ENCODE measurements at regions not wholly inside any gene's neighbourhood (a gene's known extent, or its start where the extent isn't known, plus 50 kb on each side); places are given as distances from the start of the nearest gene placed in this dataset.

DNA sequence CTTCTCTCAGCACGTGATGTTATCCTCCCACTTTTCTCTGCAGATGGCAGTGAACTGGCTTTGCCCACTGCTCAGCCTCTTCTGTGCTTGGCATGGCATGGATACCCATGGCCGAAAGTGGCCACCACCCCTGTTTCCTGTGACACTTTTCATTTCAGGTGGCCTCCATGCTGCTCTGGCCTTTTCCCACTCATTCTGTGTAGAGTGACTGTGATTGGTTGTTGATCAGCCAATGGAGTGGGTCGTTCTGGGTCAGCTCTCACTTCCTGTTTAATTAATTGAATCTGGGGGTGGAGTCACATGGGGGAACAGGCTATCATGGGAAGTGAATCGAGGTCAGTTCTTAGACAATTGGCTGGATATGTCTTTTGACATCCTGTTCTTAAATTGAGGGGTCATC is 350.1 kb upstream of the EEF2KMT start:
- Histone ChIP-seq H3K36me3 (no peaks in the 10 kb centered on the region), H3K27me3 (no peaks in the 10 kb centered on the region), H3K4me3 (ENCODE audit: low read depth in 1 of 2, low read length in 1 of 2) (no peak overlapping the region), H3K9me3 (no peaks in the 10 kb centered on the region), H3K27ac (no peak overlapping the region), H3K4me1 (ENCODE audit: control insufficient read depth in 1 of 2, insufficient read depth in 1 of 2, low read depth in 1 of 2, low read length in 1 of 2) (no peaks in the 10 kb centered on the region)
- no peak for TF ChIP-seq CTCF (IDR thresholded peaks at IDR 0.05)

DNA sequence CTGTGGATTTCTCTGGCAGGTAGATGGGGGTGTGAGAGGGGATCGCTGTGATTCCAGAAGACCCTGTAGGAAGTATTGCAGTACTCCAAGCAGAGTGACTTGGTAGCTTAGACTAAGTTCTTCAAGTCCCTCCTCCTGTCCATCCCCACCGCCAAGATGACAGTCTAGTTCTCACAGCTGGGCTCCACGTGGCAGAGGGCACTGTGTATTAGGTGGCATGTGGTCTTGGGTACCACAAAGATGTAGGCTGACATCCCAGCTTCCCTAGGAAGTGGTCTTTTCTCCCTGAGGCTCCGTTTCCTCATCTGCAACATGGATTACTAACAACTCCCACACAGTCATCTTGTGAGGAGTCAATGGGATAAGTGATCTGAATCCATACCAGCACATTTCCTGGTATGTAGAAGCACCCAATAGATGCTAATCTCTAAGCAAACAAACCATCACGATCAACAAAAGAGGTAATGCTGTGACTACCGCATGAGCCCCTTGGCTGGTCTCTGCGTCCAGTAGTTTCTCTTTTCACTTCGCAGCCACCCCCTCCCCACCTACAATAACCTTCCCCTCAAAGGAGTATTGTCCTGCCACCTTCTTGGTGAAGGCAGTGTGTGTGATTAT is 349.1 kb upstream of the EEF2KMT start:
- Histone ChIP-seq H3K4me1 (ENCODE audit: control insufficient read depth in 1 of 2, insufficient read depth in 1 of 2, low read depth in 1 of 2, low read length in 1 of 2) (no peaks in the 10 kb centered on the region), H3K4me3 (ENCODE audit: low read depth in 1 of 2, low read length in 1 of 2) (no peak overlapping the region), H3K27me3 (no peaks in the 10 kb centered on the region), H3K9me3 (no peaks in the 10 kb centered on the region), H3K27ac (no peak overlapping the region), H3K36me3 (no peaks in the 10 kb centered on the region)
- no peak for TF ChIP-seq CTCF (IDR thresholded peaks at IDR 0.05)

DNA sequence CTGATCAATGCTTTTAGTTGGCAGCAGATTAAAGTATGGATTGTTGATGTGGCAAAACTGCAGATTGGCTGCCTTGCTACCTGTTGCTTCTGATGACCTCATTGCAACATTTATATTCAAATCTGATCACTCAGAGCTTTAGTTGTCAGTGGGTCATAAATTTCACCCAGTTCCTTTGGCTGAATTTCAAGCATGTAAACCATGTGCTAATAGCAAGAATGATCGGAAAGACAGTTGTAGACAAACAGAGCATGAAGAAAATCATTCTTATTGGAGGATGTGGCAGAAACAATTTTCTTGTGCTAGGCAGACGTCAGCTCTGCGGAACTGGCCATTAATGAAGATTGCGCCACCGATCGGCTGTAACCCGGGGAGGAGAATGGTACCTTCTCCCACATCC is 346.6 kb upstream of the EEF2KMT start:
- no peaks in the 10 kb centered on the region for H3K36me3 ChIP-seq
- H3K4me3 ChIP-seq (ENCODE audit: low read depth in 1 of 2, low read length in 1 of 2), result no peak overlapping the region
- no peaks in the 10 kb centered on the region for H3K9me3 ChIP-seq
- no peak for TF ChIP-seq CTCF (IDR thresholded peaks at IDR 0.05)
- no peaks in the 10 kb centered on the region for H3K4me1 ChIP-seq (ENCODE audit: control insufficient read depth in 1 of 2, insufficient read depth in 1 of 2, low read depth in 1 of 2, low read length in 1 of 2)
- H3K27me3 ChIP-seq, result no peaks in the 10 kb centered on the region
- H3K27ac ChIP-seq, result no peak overlapping the region

- no peaks in the 10 kb centered on the region for H3K27me3 ChIP-seq
- H3K27ac ChIP-seq, result no peak overlapping the region
- no peak for TF ChIP-seq CTCF (IDR thresholded peaks at IDR 0.05)
- H3K4me3 ChIP-seq (ENCODE audit: low read depth in 1 of 2, low read length in 1 of 2), result no peak overlapping the region
- no peaks in the 10 kb centered on the region for H3K36me3 ChIP-seq
- no peaks in the 10 kb centered on the region for H3K4me1 ChIP-seq (ENCODE audit: control insufficient read depth in 1 of 2, insufficient read depth in 1 of 2, low read depth in 1 of 2, low read length in 1 of 2)
- H3K9me3 ChIP-seq, result no peaks in the 10 kb centered on the region
Measured at GRCh38 chr16:5442986-5443385, 345.4 kb upstream of the EEF2KMT start.

GRCh38 chr16:5442054-5442453 is 344.5 kb upstream of the EEF2KMT start:
- Histone ChIP-seq H3K27me3 (no peaks in the 10 kb centered on the region), H3K4me3 (ENCODE audit: low read depth in 1 of 2, low read length in 1 of 2) (no peak overlapping the region), H3K4me1 (ENCODE audit: control insufficient read depth in 1 of 2, insufficient read depth in 1 of 2, low read depth in 1 of 2, low read length in 1 of 2) (no peaks in the 10 kb centered on the region), H3K36me3 (no peaks in the 10 kb centered on the region), H3K9me3 (no peaks in the 10 kb centered on the region), H3K27ac (no peak overlapping the region)
- TF ChIP-seq CTCF (IDR thresholded peaks at IDR 0.05), result no peak

DNA sequence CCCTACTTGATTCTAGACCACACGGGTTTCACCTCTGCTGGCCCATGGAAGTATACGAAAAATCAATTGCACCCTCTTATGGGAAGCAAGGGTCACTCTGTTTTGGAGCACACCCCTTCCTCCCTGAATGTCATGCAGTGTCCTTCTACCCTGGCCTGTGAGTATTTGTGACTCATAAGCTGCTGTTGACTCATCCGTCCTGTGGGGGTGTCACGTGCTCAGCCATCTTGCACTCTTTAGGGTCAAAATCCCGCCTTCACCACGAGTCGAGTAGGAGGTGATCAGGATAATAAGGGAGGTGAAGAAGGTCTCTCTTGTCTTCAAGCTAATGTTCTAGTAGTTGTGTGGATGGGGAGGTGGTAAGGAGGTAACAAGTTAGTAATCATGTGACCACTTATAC is 341.0 kb upstream of the EEF2KMT start:
- no peaks in the 10 kb centered on the region for H3K36me3 ChIP-seq
- no peaks in the 10 kb centered on the region for H3K9me3 ChIP-seq
- no peaks in the 10 kb centered on the region for H3K4me1 ChIP-seq (ENCODE audit: control insufficient read depth in 1 of 2, insufficient read depth in 1 of 2, low read depth in 1 of 2, low read length in 1 of 2)
- no peak for TF ChIP-seq CTCF (IDR thresholded peaks at IDR 0.05)
- no peak overlapping the region for H3K27ac ChIP-seq
- no peak overlapping the region for H3K4me3 ChIP-seq (ENCODE audit: low read depth in 1 of 2, low read length in 1 of 2)
- no peaks in the 10 kb centered on the region for H3K27me3 ChIP-seq

All from neutrophil (primary cell).